H1 (cell line): ENCODE measurements at regions not wholly inside any gene's neighbourhood (a gene's known extent, or its start where the extent isn't known, plus 50 kb on each side); places are given as distances from the start of the nearest gene placed in this dataset.

Source experiments
- CEBPB ChIP-seq: IDR thresholded peaks from 2 replicates; pipeline ENCODE4 v1.6.1; 2012; ENCODE audit warnings: low read depth, low read length
- CHD2 ChIP-seq: IDR thresholded peaks from 2 replicates; pipeline ENCODE4 v1.6.1; 2012; ENCODE audit warnings: low read length, improper control_type of control experiment
- SIN3A ChIP-seq, 2 experiments: IDR thresholded peaks in 1 of 2; conservative IDR thresholded peaks in 1 of 2; 2 replicates each; pipeline ENCODE4 v1.6.1; 2011 to 2012; ENCODE audit warnings: low read length in 2 of 2, improper control_type of control experiment in 1 of 2, low read depth in 1 of 2, mild to moderate bottlenecking in 1 of 2
- TAF7 ChIP-seq: optimal IDR thresholded peaks from 2 replicates; pipeline ENCODE3; 2011; ENCODE audit warnings: low read depth, mild to moderate bottlenecking, inconsistent platforms, low read length, moderate library complexity, borderline replicate concordance

DNA sequence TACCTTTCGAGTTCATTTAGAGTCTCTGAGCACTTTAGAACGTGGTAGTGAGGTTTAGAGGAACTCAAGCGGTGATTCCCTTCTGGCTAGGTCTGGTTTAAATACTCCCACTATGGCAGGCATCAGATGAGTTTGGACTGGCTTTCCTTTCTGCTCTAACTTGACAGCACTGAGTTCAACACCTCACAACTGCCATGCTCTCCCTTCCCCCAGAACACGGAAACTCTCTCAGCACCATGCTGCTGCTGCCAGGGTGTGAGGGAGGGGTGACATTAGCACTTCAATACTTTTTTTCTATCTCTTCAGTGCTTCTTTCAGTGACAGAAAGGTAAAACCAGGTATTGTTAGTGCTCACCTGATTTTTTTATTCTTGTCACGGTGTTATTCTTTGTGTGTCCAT lies 234.5 kb upstream of the AGTR2 start (continued):
- TF ChIP-seq SIN3A (conservative IDR thresholded peaks at IDR 0.05 in 1 of 2, IDR thresholded peaks at IDR 0.05 in 1 of 2; ENCODE audit: low read depth in 1 of 2, low read length in 2 of 2) (no peak), CEBPB (no peak), CHD2 (no peak), TAF7 (no peak)
- TF ChIP-seq, all 59 proteins: peak for 3
